H1 (cell line): ENCODE measurements at regions not wholly inside any gene's neighbourhood (a gene's known extent, or its start where the extent isn't known, plus 50 kb on each side); places are given as distances from the start of the nearest gene placed in this dataset.

Experiments
- CTCF ChIA-PET: fragments of 300-600 bp; sonication (Branson Sonifier 250); formaldehyde crosslinking; loops from one replicate; lab custom pipeline; 2021; ENCODE audit not compliant: partially characterized antibody; lab: Charles Lee
- POLR2A ChIA-PET: fragments of 300-600 bp; sonication (Branson Sonifier 250); formaldehyde crosslinking; loops from one replicate; lab custom pipeline; 2021; ENCODE audit warnings: inconsistent platforms; ENCODE audit not compliant: partially characterized antibody; lab: Charles Lee
- DNase-seq, 2 experiments: peaks; one replicate each; pipeline versions ENCODE4 v3.0.0 to v3.0.0-alpha.2; 2010 to 2022; ENCODE audit warnings: low spot score in 2 of 2, low read depth in 1 of 2, mixed read lengths in 1 of 2
- FAIRE-seq: peaks from 2 replicates; lab custom pipeline; 2011; peaks lifted over from hg19 to GRCh38; lab: Jason Lieb, UNC
- H2AFZ ChIP-seq: 2 replicates; pipeline ENCODE4 v1.8.1; 2012; ENCODE audit warnings: low read length, inconsistent platforms
- H2AK5ac ChIP-seq: 2 replicates; pipeline ENCODE4 v1.6.1; 2013; ENCODE audit warnings: low read depth, low read length
- H2BK120ac ChIP-seq: replicated peaks from 2 replicates; pipeline ENCODE3; 2013; ENCODE audit warnings: low read depth, low read length, inconsistent platforms
- H2BK12ac ChIP-seq: 2 replicates; pipeline ENCODE4 v1.6.1; 2013; ENCODE audit warnings: low read depth, low read length
- H2BK15ac ChIP-seq: 2 replicates; pipeline ENCODE4 v1.6.1; 2013; ENCODE audit warnings: low read length
- H2BK20ac ChIP-seq: 2 replicates; pipeline ENCODE4 v1.6.1; 2013; ENCODE audit warnings: low read length
- H2BK5ac ChIP-seq: 2 replicates; pipeline ENCODE4 v1.6.1; 2013; ENCODE audit warnings: low read depth, low read length
- H3K14ac ChIP-seq: 2 replicates; pipeline ENCODE4 v1.6.1; 2013; ENCODE audit warnings: inconsistent platforms; ENCODE audit not compliant: insufficient read length
- H3K18ac ChIP-seq: 2 replicates; pipeline ENCODE4 v1.6.1; 2013; ENCODE audit warnings: low read length; ENCODE audit errors: extremely low read depth
- H3K23ac ChIP-seq: 2 replicates; pipeline ENCODE4 v1.6.1; 2013; ENCODE audit warnings: inconsistent platforms; ENCODE audit not compliant: insufficient read length
- H3K23me2 ChIP-seq: 2 replicates; pipeline ENCODE4 v1.6.1; 2013; ENCODE audit warnings: low read depth, low read length
- H3K27ac ChIP-seq: 2 replicates; pipeline ENCODE4 v1.6.1; 2011; ENCODE audit warnings: low read depth, low read length, inconsistent platforms
- H3K27me3 ChIP-seq, 4 experiments: replicated peaks in 1 of 4; 1 replicate in 1 of 4; 2 replicates in 3 of 4; pipeline versions ENCODE4 v1.6.1 to v1.8.1; 2011 to 2013; ENCODE audit warnings: low read length in 3 of 4, mild to moderate bottlenecking in 3 of 4, inconsistent platforms in 2 of 4, mixed read lengths in 2 of 4, moderate library complexity in 1 of 4; ENCODE audit not compliant: control insufficient read depth in 3 of 4, insufficient read depth in 3 of 4; ENCODE audit errors: extremely low read depth in 1 of 4
- H3K36me3 ChIP-seq, 4 experiments: 2 replicates each; pipeline versions ENCODE4 v1.6.1 to v1.8.1; 2011 to 2013; ENCODE audit warnings: mild to moderate bottlenecking in 4 of 4, low read length in 3 of 4, moderate library complexity in 2 of 4, control low read depth in 1 of 4, inconsistent platforms in 1 of 4; ENCODE audit not compliant: insufficient read depth in 4 of 4, control insufficient read depth in 2 of 4
- H3K4ac ChIP-seq: replicated peaks from 2 replicates; pipeline ENCODE3; 2013; ENCODE audit warnings: low read length, low read depth, mixed read lengths, inconsistent platforms; ENCODE audit not compliant: insufficient read length
- H3K4me1 ChIP-seq, 4 experiments: replicated peaks in 1 of 4; 1 replicate in 1 of 4; 2 replicates in 3 of 4; pipeline versions ENCODE4 v1.6.1 to v1.8.1; 2011 to 2013; ENCODE audit warnings: low read length in 3 of 4, inconsistent platforms in 2 of 4, mixed read lengths in 1 of 4; ENCODE audit not compliant: insufficient read depth in 4 of 4, control insufficient read depth in 3 of 4
- H3K4me2 ChIP-seq, 2 experiments: 2 replicates each; pipeline versions ENCODE4 v1.6.1 to v1.8.1; 2011 to 2013; ENCODE audit warnings: low read depth in 2 of 2, low read length in 2 of 2, control low read depth in 1 of 2, inconsistent platforms in 1 of 2, mild to moderate bottlenecking in 1 of 2; ENCODE audit not compliant: insufficient read depth in 1 of 2
- H3K4me3 ChIP-seq, 4 experiments: fragments of 200-600, 300-600 bp in 1 of 4; sonication (generic), shearing (Covaris generic), sonication (Bioruptor Twin) in 1 of 4; 2 replicates each; pipeline versions ENCODE4 v1.5.1 to v1.8.1; 2011 to 2016; ENCODE audit warnings: low read length in 4 of 4, low read depth in 3 of 4, control low read depth in 2 of 4, inconsistent platforms in 2 of 4, mild to moderate bottlenecking in 2 of 4, mixed read lengths in 1 of 4, moderate library complexity in 1 of 4; ENCODE audit not compliant: insufficient read depth in 2 of 4; ENCODE audit errors: extremely low read depth in 1 of 4
- H3K56ac ChIP-seq: replicated peaks from 2 replicates; pipeline ENCODE3; 2013; ENCODE audit warnings: low read depth, mild to moderate bottlenecking, mixed read lengths, low read length, inconsistent platforms; ENCODE audit not compliant: insufficient read length
- H3K79me1 ChIP-seq: 2 replicates; pipeline ENCODE4 v1.6.1; 2013; ENCODE audit warnings: low read depth, low read length, control low read depth
- H3K79me2 ChIP-seq, 2 experiments: 2 replicates each; pipeline versions ENCODE4 v1.6.1 to v1.8.1; 2012 to 2013; ENCODE audit warnings: low read length in 2 of 2, mild to moderate bottlenecking in 2 of 2, inconsistent platforms in 1 of 2; ENCODE audit not compliant: insufficient read depth in 2 of 2, control insufficient read depth in 1 of 2
- H3K9ac ChIP-seq, 4 experiments: replicated peaks in 1 of 4; 1 replicate in 1 of 4; 2 replicates in 3 of 4; pipeline versions ENCODE4 v1.6.1 to v1.8.1; 2011 to 2013; ENCODE audit warnings: low read depth in 3 of 4, low read length in 3 of 4, control low read depth in 2 of 4, mild to moderate bottlenecking in 2 of 4, moderate library complexity in 2 of 4, inconsistent platforms in 1 of 4; ENCODE audit errors: extremely low read depth in 1 of 4
- H3K9me3 ChIP-seq, 2 experiments: 2 replicates each; pipeline versions ENCODE4 v1.6.1 to v1.8.1; 2012 to 2013; ENCODE audit warnings: mild to moderate bottlenecking in 2 of 2, moderate library complexity in 2 of 2, control low read depth in 1 of 2, inconsistent platforms in 1 of 2, low read depth in 1 of 2, low read length in 1 of 2, mixed read lengths in 1 of 2; ENCODE audit not compliant: insufficient read depth in 2 of 2
- H4K20me1 ChIP-seq, 2 experiments: replicated peaks in 1 of 2; 2 replicates each; pipeline versions ENCODE3 to v1.8.1; 2011 to 2013; ENCODE audit warnings: inconsistent platforms in 2 of 2, low read length in 2 of 2, mild to moderate bottlenecking in 1 of 2; ENCODE audit not compliant: insufficient read depth in 2 of 2, control insufficient read depth in 1 of 2
- H4K5ac ChIP-seq: 2 replicates; pipeline ENCODE4 v1.6.1; 2013; ENCODE audit warnings: low read length, low read depth, mixed read lengths, inconsistent platforms; ENCODE audit not compliant: insufficient read length
- H4K8ac ChIP-seq: 2 replicates; pipeline ENCODE4 v1.8.0; 2013; ENCODE audit warnings: mild to moderate bottlenecking, moderate library complexity, low read length, inconsistent platforms; ENCODE audit not compliant: insufficient read depth; ENCODE audit errors: extremely low read depth
- H4K91ac ChIP-seq: replicated peaks from 2 replicates; pipeline ENCODE3; 2013; ENCODE audit warnings: low read length, mixed read lengths, inconsistent platforms; ENCODE audit not compliant: insufficient read length
- POLR2A ChIP-seq, 2 experiments: IDR thresholded peaks; 1 replicate in 1 of 2; 2 replicates in 1 of 2; pipeline ENCODE4 v1.6.1; 2011; ENCODE audit warnings: low read depth in 2 of 2, low read length in 2 of 2, mild to moderate bottlenecking in 2 of 2; ENCODE audit errors: control extremely low read depth in 1 of 2
- WGBS, 2 experiments: shearing (Covaris generic) in 1 of 2; methylation state at CpG; one replicate each; pipeline versions ENCODE4 v1.1.6 to v1.1.7; 2013 to 2015; ENCODE audit warnings: low lambda C conversion rate in 2 of 2, mixed read lengths in 2 of 2, inconsistent platforms in 1 of 2, low coverage in 1 of 2, missing lambda C conversion rate in 1 of 2; ENCODE audit not compliant: insufficient replicate concordance in 2 of 2, insufficient coverage in 1 of 2, insufficient read length in 1 of 2; ENCODE audit errors: extremely low coverage in 1 of 2, missing lambda C conversion rate in 1 of 2; 5-methylcytosine and 5-hydroxymethylcytosine counted together

- CTCF ChIA-PET: no interaction called here
Observed at GRCh38 chr15:97410897-97411575, 549.5 kb upstream of the ARRDC4 start.

More at GRCh38 chr15:97410897-97411575, 549.5 kb upstream of the ARRDC4 start:
- Histone ChIP-seq H3K14ac (no peak overlapping the region), H3K9ac (no peak overlapping the region), H3K36me3 (no peaks in the 10 kb centered on the region), H3K18ac (no peak overlapping the region), H3K23me2 (no peaks in the 10 kb centered on the region), H3K56ac (no peak overlapping the region), H2BK15ac (no peak overlapping the region), H4K5ac (no peak overlapping the region), H2BK5ac (no peak overlapping the region), H3K4me1 (no peaks in the 10 kb centered on the region), H3K79me2 (no peaks in the 10 kb centered on the region), H3K79me1 (no peaks in the 10 kb centered on the region), H2AK5ac (no peak overlapping the region), H2AFZ (no peak overlapping the region), H3K4me2 (no peak overlapping the region), H2BK20ac (no peak overlapping the region), H3K27ac (no peak overlapping the region), H3K4ac (no peak overlapping the region), H2BK120ac (no peak overlapping the region), H3K23ac (no peak overlapping the region), H3K27me3 (no peaks in the 10 kb centered on the region), H3K9me3 (no peaks in the 10 kb centered on the region), H4K20me1 (no peaks in the 10 kb centered on the region), H2BK12ac (no peak overlapping the region), H3K4me3 (no peak overlapping the region), H4K8ac (no peak overlapping the region), H4K91ac (no peak overlapping the region)
- POLR2A ChIA-PET: no interaction called here
- FAIRE-seq: no peak
- no peak for DNase-seq
- WGBS, 2 experiments: 93% methylated on average over 4 of the region's 5 CpGs; no CpG with 5 or more reads in 1 of the 2 experiments
- no peak for TF ChIP-seq POLR2A (IDR thresholded peaks at IDR 0.05; ENCODE audit: control extremely low read depth in 1 of 2, low read depth in 2 of 2, low read length in 2 of 2)
